ENCODE measurements at regions not wholly inside any gene's neighbourhood (a gene's known extent, or its start where the extent isn't known, plus 50 kb on each side); places are given as distances from the start of the nearest gene placed in this dataset.

DNA sequence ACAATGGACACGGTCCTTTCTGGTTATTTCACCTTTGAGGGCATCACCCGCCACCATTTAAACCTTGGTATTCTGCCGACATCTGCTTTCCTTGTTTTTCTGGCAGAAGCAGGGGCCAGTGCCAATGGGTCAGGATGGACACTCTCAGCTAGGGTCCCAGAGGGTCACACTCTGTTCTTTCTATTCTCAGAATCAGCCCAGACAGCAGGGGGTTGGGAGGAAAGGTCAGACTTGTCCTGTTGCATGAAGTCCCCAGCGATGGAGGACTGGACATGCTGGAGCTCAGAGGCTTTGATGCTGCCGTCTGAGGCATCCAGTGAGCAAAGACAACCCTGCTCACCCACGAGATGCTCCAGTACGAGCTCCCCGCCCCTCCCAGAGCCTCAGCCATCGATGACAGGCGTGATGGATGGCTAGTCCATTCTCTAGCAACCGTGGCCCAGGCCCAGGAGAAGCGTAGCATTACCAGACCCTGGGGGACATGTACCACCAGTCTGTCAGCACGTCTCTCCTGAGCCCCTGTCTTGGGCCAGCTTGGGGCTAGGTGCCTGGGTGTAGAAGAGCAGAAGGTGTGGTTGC is 62.0 kb downstream of the FOXL1 start:
- no peaks in the 10 kb centered on the region for H3K79me1 ChIP-seq (replicated peaks; ENCODE audit: low read length, poor library complexity, severe bottlenecking)
- H3K4me2 ChIP-seq (ENCODE audit: low read length, poor library complexity, severe bottlenecking), result no peak overlapping the region
- no peak overlapping the region for H3K9ac ChIP-seq (ENCODE audit: low read length)
- no peak overlapping the region for H3K18ac ChIP-seq (ENCODE audit: low read depth in 1 of 2, low read length in 2 of 2)
- H3K4ac ChIP-seq (ENCODE audit: low read depth in 1 of 2, low read length in 2 of 2), result no peak overlapping the region
- no peaks in the 10 kb centered on the region for H3K36me3 ChIP-seq (ENCODE audit: control insufficient read depth in 1 of 2, insufficient read depth in 2 of 2, low read depth in 1 of 2, low read length in 2 of 2)
- peaks cover 0 to 43% of the 10 kb centered on the region in 2 experiments for H3K27me3 ChIP-seq (ENCODE audit: control insufficient read depth in 1 of 2, insufficient read depth in 1 of 2, low read length in 2 of 2)
- no peak overlapping the region for H2BK12ac ChIP-seq (ENCODE audit: low read length in 2 of 2)
- H3K14ac ChIP-seq (ENCODE audit: low read length in 2 of 2), result no peak overlapping the region
- no peak overlapping the region for H2BK120ac ChIP-seq (ENCODE audit: low read depth, low read length)
- H2AFZ ChIP-seq (ENCODE audit: low read depth, low read length), result no peak overlapping the region
- H3K9me3 ChIP-seq (ENCODE audit: control insufficient read depth, low read length), result no peaks in the 10 kb centered on the region
- peaks cover 2% of the 10 kb centered on the region for H3K4me1 ChIP-seq (ENCODE audit: control insufficient read depth, insufficient read depth, low read depth, low read length)
- no peak overlapping the region for H4K8ac ChIP-seq (ENCODE audit: low read length)
- H2AK5ac ChIP-seq (ENCODE audit: low read length, severe bottlenecking), result no peak overlapping the region
- no peak for DNase-seq
- H2BK5ac ChIP-seq (ENCODE audit: low read depth, low read length, poor library complexity, severe bottlenecking), result no peak overlapping the region
- no peak overlapping the region for H3K23ac ChIP-seq (ENCODE audit: low read length in 2 of 2)
- H4K91ac ChIP-seq (ENCODE audit: low read length), result no peak overlapping the region
- WGBS, result 81% methylated on average over 13 of the region's 13 CpGs
- H3K27ac ChIP-seq (ENCODE audit: low read length, poor library complexity, severe bottlenecking), result no peak overlapping the region
- H3K4me3 ChIP-seq (ENCODE audit: insufficient read depth in 1 of 2, low read depth in 1 of 2, low read length in 2 of 2), result no peak overlapping the region
- H2BK15ac ChIP-seq (ENCODE audit: low read depth, poor library complexity, severe bottlenecking), result no peak overlapping the region

DNA sequence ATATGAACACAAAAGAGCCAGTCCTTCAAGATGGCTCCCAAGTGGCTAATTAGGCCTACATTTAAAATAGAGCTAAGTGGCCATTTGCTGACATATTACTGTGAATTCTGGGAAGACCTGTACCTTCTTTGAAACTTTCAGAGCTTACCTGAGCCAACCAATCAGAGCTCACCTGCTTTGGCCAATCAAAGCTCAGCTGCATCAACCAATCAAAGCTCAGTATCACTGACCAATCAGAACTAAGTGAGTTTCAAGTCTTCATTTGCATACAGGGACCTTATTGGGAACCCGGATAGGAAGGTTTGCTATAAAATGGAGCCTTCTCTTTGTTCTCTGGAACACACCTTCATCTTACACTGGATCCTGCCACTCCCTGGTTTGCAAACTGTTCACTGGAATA is 63.7 kb downstream of the FOXL1 start:
- no peak overlapping the region for H3K14ac ChIP-seq (ENCODE audit: low read length in 2 of 2)
- no peak overlapping the region for H2BK120ac ChIP-seq (ENCODE audit: low read depth, low read length)
- H4K8ac ChIP-seq (ENCODE audit: low read length), result no peak overlapping the region
- H2AK5ac ChIP-seq (ENCODE audit: low read length, severe bottlenecking), result no peak overlapping the region
- H2AFZ ChIP-seq (ENCODE audit: low read depth, low read length), result no peak overlapping the region
- H3K9me3 ChIP-seq (ENCODE audit: control insufficient read depth, low read length), result peaks cover 4% of the 10 kb centered on the region
- H3K9ac ChIP-seq (ENCODE audit: low read length), result no peak overlapping the region
- H3K27me3 ChIP-seq (ENCODE audit: control insufficient read depth in 1 of 2, insufficient read depth in 1 of 2, low read length in 2 of 2), result peaks cover 0 to 56% of the 10 kb centered on the region in 2 experiments
- no peak overlapping the region for H3K27ac ChIP-seq (ENCODE audit: low read length, poor library complexity, severe bottlenecking)
- H3K4me1 ChIP-seq (ENCODE audit: control insufficient read depth, insufficient read depth, low read depth, low read length), result no peaks in the 10 kb centered on the region
- no peak for DNase-seq
- H2BK5ac ChIP-seq (ENCODE audit: low read depth, low read length, poor library complexity, severe bottlenecking), result no peak overlapping the region
- H2BK15ac ChIP-seq (ENCODE audit: low read depth, poor library complexity, severe bottlenecking), result no peak overlapping the region
- no peak overlapping the region for H3K18ac ChIP-seq (ENCODE audit: low read depth in 1 of 2, low read length in 2 of 2)
- no peak overlapping the region for H2BK12ac ChIP-seq (ENCODE audit: low read length in 2 of 2)
- no peak overlapping the region for H3K4me3 ChIP-seq (ENCODE audit: insufficient read depth in 1 of 2, low read depth in 1 of 2, low read length in 2 of 2)
- 100% methylated on average over 1 of the region's 1 CpG for WGBS
- no peak overlapping the region for H3K4me2 ChIP-seq (ENCODE audit: low read length, poor library complexity, severe bottlenecking)
- no peak overlapping the region for H4K91ac ChIP-seq (ENCODE audit: low read length)
- H3K23ac ChIP-seq (ENCODE audit: low read length in 2 of 2), result no peak overlapping the region
- H3K4ac ChIP-seq (ENCODE audit: low read depth in 1 of 2, low read length in 2 of 2), result no peak overlapping the region
- H3K79me1 ChIP-seq (replicated peaks; ENCODE audit: low read length, poor library complexity, severe bottlenecking), result no peaks in the 10 kb centered on the region
- H3K36me3 ChIP-seq (ENCODE audit: control insufficient read depth in 1 of 2, insufficient read depth in 2 of 2, low read depth in 1 of 2, low read length in 2 of 2), result no peaks in the 10 kb centered on the region

DNA sequence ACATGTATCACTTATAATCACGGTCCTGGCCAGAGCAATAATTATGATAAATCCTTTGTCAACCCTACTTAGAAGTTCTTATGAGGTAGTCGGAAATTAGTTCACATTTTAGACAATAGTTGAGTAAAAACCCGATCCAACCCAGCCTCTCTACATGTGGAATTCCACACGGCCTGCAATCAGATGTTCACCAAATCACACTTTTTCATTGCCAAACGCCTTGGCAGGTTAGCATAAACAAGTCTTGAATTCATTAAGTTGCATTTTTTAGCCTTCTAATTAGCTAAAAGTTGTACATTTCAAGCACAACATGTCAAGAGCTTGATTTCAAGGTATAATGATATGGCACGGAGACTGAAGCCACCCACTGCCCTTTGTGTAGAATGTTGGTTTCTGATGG is 65.3 kb downstream of the FOXL1 start:
- H3K18ac ChIP-seq (ENCODE audit: low read depth in 1 of 2, low read length in 2 of 2), result no peak overlapping the region
- no peak for DNase-seq
- H2AK5ac ChIP-seq (ENCODE audit: low read length, severe bottlenecking), result no peak overlapping the region
- no peaks in the 10 kb centered on the region for H3K79me1 ChIP-seq (replicated peaks; ENCODE audit: low read length, poor library complexity, severe bottlenecking)
- no peak overlapping the region for H4K8ac ChIP-seq (ENCODE audit: low read length)
- no peaks in the 10 kb centered on the region for H3K4me1 ChIP-seq (ENCODE audit: control insufficient read depth, insufficient read depth, low read depth, low read length)
- no peak overlapping the region for H2BK5ac ChIP-seq (ENCODE audit: low read depth, low read length, poor library complexity, severe bottlenecking)
- H3K9me3 ChIP-seq (ENCODE audit: control insufficient read depth, low read length), result peaks cover 18% of the 10 kb centered on the region
- H3K14ac ChIP-seq (ENCODE audit: low read length in 2 of 2), result no peak overlapping the region
- no peak overlapping the region for H2BK12ac ChIP-seq (ENCODE audit: low read length in 2 of 2)
- H2AFZ ChIP-seq (ENCODE audit: low read depth, low read length), result no peak overlapping the region
- H3K4me3 ChIP-seq (ENCODE audit: insufficient read depth in 1 of 2, low read depth in 1 of 2, low read length in 2 of 2), result no peak overlapping the region
- H4K91ac ChIP-seq (ENCODE audit: low read length), result no peak overlapping the region
- no peak overlapping the region for H2BK120ac ChIP-seq (ENCODE audit: low read depth, low read length)
- no peak overlapping the region for H2BK15ac ChIP-seq (ENCODE audit: low read depth, poor library complexity, severe bottlenecking)
- 100% methylated on average over 5 of the region's 6 CpGs for WGBS
- no peak overlapping the region for H3K27ac ChIP-seq (ENCODE audit: low read length, poor library complexity, severe bottlenecking)
- H3K23ac ChIP-seq (ENCODE audit: low read length in 2 of 2), result no peak overlapping the region
- peaks cover 0 to 56% of the 10 kb centered on the region in 2 experiments for H3K27me3 ChIP-seq (ENCODE audit: control insufficient read depth in 1 of 2, insufficient read depth in 1 of 2, low read length in 2 of 2)
- H3K36me3 ChIP-seq (ENCODE audit: control insufficient read depth in 1 of 2, insufficient read depth in 2 of 2, low read depth in 1 of 2, low read length in 2 of 2), result no peaks in the 10 kb centered on the region
- H3K9ac ChIP-seq (ENCODE audit: low read length), result no peak overlapping the region
- H3K4me2 ChIP-seq (ENCODE audit: low read length, poor library complexity, severe bottlenecking), result no peak overlapping the region
- no peak overlapping the region for H3K4ac ChIP-seq (ENCODE audit: low read depth in 1 of 2, low read length in 2 of 2)

DNA sequence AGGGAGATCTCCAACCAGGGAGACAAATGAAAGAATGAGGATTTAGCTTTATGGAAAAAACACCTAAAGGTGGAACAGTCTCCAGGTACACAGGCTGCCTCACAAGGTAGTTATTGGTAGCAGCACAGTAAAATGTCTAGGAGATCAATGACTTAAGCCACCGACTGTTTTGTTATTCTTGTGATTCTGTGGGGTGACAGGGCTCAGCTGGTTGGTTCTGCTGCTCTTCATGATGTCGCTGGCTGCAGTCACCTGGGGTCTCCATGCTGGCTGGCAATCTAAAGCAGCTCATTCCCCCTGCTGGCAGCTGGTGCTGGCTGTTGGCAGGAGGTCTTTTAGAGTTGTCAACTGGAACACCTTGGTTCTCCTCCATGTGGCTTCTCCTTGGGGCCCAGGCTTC is 69.2 kb downstream of the FOXL1 start:
- H3K18ac ChIP-seq (ENCODE audit: low read depth in 1 of 2, low read length in 2 of 2), result no peak overlapping the region
- H2AK5ac ChIP-seq (ENCODE audit: low read length, severe bottlenecking), result no peak overlapping the region
- H3K27ac ChIP-seq (ENCODE audit: low read length, poor library complexity, severe bottlenecking), result no peak overlapping the region
- peaks cover 3% of the 10 kb centered on the region for H3K4me1 ChIP-seq (ENCODE audit: control insufficient read depth, insufficient read depth, low read depth, low read length)
- 95% methylated on average over 2 of the region's 2 CpGs for WGBS
- H2BK5ac ChIP-seq (ENCODE audit: low read depth, low read length, poor library complexity, severe bottlenecking), result no peak overlapping the region
- H2BK12ac ChIP-seq (ENCODE audit: low read length in 2 of 2), result no peak overlapping the region
- H4K91ac ChIP-seq (ENCODE audit: low read length), result no peak overlapping the region
- H2BK120ac ChIP-seq (ENCODE audit: low read depth, low read length), result no peak overlapping the region
- H3K79me1 ChIP-seq (replicated peaks; ENCODE audit: low read length, poor library complexity, severe bottlenecking), result no peaks in the 10 kb centered on the region
- H3K9ac ChIP-seq (ENCODE audit: low read length), result no peak overlapping the region
- DNase-seq, result no peak
- H2AFZ ChIP-seq (ENCODE audit: low read depth, low read length), result no peak overlapping the region
- H2BK15ac ChIP-seq (ENCODE audit: low read depth, poor library complexity, severe bottlenecking), result no peak overlapping the region
- no peak overlapping the region for H3K23ac ChIP-seq (ENCODE audit: low read length in 2 of 2)
- H3K4ac ChIP-seq (ENCODE audit: low read depth in 1 of 2, low read length in 2 of 2), result no peak overlapping the region
- H3K36me3 ChIP-seq (ENCODE audit: control insufficient read depth in 1 of 2, insufficient read depth in 2 of 2, low read depth in 1 of 2, low read length in 2 of 2), result no peaks in the 10 kb centered on the region
- H4K8ac ChIP-seq (ENCODE audit: low read length), result no peak overlapping the region
- peaks cover 0 to 36% of the 10 kb centered on the region in 2 experiments for H3K27me3 ChIP-seq (ENCODE audit: control insufficient read depth in 1 of 2, insufficient read depth in 1 of 2, low read length in 2 of 2)
- H3K14ac ChIP-seq (ENCODE audit: low read length in 2 of 2), result no peak overlapping the region
- H3K4me2 ChIP-seq (ENCODE audit: low read length, poor library complexity, severe bottlenecking), result no peak overlapping the region
- H3K9me3 ChIP-seq (ENCODE audit: control insufficient read depth, low read length), result peaks cover 18% of the 10 kb centered on the region
- H3K4me3 ChIP-seq (ENCODE audit: insufficient read depth in 1 of 2, low read depth in 1 of 2, low read length in 2 of 2), result no peak overlapping the region

Data from mesenchymal stem cell (in vitro differentiated cells and primary cell).